Activated B cell treated with CpG ODN at 0.5 μM for 24 hours (primary cell): ENCODE measurements at regions not wholly inside any gene's neighbourhood (a gene's known extent, or its start where the extent isn't known, plus 50 kb on each side); places are given as distances from the start of the nearest gene placed in this dataset.

Experiments
- ATAC-seq: fragments of 200-7000 bp; cut with Tn5 transposase; one replicate; pipeline ENCODE4 v1.10.0; 2021; ENCODE audit warnings: low read depth, mild to moderate bottlenecking, moderate library complexity
- CTCF ChIA-PET: fragments of 350-600 bp; sonication (Branson Sonifier 250); formaldehyde crosslinking; loops from one replicate; lab custom pipeline; 2021; ENCODE audit warnings: antibody characterized with exemption; lab: Charles Lee
- POLR2A ChIA-PET: fragments of 350-600 bp; sonication (Branson Sonifier 250); formaldehyde crosslinking; loops from one replicate; lab custom pipeline; 2021; ENCODE audit warnings: antibody characterized with exemption; lab: Charles Lee
- DNase-seq: peaks from one replicate; pipeline ENCODE4 v3.0.0; 2022
- H3K27ac Mint-ChIP-seq: one replicate; pipeline ENCODE4 v1.8.0; 2020; ENCODE audit warnings: mixed read lengths
- H3K27me3 Mint-ChIP-seq: one replicate; pipeline ENCODE4 v1.8.0; 2021; ENCODE audit warnings: mixed read lengths
- H3K36me3 Mint-ChIP-seq: one replicate; pipeline ENCODE4 v1.8.0; 2021; ENCODE audit warnings: low read depth, mixed read lengths
- H3K4me1 Mint-ChIP-seq: one replicate; pipeline ENCODE4 v1.8.0; 2021; ENCODE audit warnings: mixed read lengths
- H3K4me3 Mint-ChIP-seq: one replicate; pipeline ENCODE4 v1.8.0; 2020; ENCODE audit warnings: mild to moderate bottlenecking, mixed read lengths
- H3K9me3 Mint-ChIP-seq: one replicate; pipeline ENCODE4 v1.8.0; 2020; ENCODE audit warnings: mixed read lengths
- CTCF ChIP-seq: fragments of 200-600 bp; IDR thresholded peaks from one replicate; pipeline ENCODE4 v1.8.0; 2022; ENCODE audit warnings: antibody characterized with exemption, mild to moderate bottlenecking
- intact Hi-C: fragments of 100-400 bp; cut with micrococcal nuclease; formaldehyde crosslinking; loops from one replicate; pipeline ENCODE4 v1.15.1; 2024

DNA sequence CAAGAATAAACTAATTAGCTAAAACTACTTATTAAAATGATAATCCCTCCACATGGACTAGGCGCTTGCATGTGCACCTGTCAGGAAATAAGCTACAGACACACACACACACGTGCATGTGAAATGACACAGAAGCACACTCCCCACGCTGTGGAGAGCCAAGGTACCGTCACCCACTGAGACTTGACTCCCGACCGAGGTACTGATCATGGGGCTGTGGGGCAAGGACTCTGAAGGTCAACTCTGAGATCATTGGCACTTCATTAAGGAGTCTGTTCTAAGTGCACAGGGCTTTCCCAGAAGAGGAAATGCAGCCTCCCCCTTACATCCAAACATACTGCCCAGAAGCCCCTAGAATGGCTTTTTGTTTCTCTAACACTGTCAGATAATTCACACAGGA lies 264.4 kb upstream of the WWC1 start:
- intact Hi-C loops = no loop called here
- ChIA-PET CTCF (no interaction called here), POLR2A (no interaction called here)
- Mint-ChIP-seq H3K27ac (no peak overlapping the region), H3K4me1 (no peaks in the 10 kb centered on the region), H3K27me3 (no peaks in the 10 kb centered on the region), H3K9me3 (no peaks in the 10 kb centered on the region), H3K4me3 (no peak overlapping the region), H3K36me3 (no peaks in the 10 kb centered on the region)
- no peak for ATAC-seq
- DNase-seq = no peak
- no peak for TF ChIP-seq CTCF

DNA sequence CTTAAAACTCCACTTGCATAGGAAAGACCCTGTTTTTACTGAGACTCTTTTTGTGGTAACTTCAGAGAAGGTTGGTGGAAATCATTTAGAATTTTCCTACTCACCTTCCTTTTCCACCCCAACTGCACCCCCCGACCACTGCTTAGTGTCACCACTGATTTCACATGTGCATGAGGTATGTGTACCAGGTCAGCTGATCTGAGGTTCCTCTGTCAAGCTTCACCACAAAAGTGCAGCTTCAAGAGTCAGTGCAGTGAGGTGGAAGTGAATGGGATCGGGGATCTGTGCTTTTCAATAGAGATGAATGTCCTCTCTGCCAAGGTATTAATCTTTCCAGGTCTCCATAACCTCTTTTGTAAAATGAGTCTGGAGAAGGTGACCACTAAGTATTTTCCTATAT lies 260.5 kb upstream of the WWC1 start:
- no peak overlapping the region for H3K4me3 Mint-ChIP-seq
- intact Hi-C loops = no loop called here
- ChIA-PET CTCF (no interaction called here), POLR2A (no interaction called here)
- H3K27me3 Mint-ChIP-seq = no peaks in the 10 kb centered on the region
- H3K4me1 Mint-ChIP-seq = no peaks in the 10 kb centered on the region
- no peak overlapping the region for H3K27ac Mint-ChIP-seq
- TF ChIP-seq CTCF = no peak
- no peak for ATAC-seq
- no peaks in the 10 kb centered on the region for H3K9me3 Mint-ChIP-seq
- no peak for DNase-seq
- H3K36me3 Mint-ChIP-seq = no peaks in the 10 kb centered on the region

- Mint-ChIP-seq H3K27ac (no peak overlapping the region), H3K4me1 (no peaks in the 10 kb centered on the region), H3K36me3 (no peaks in the 10 kb centered on the region), H3K9me3 (no peaks in the 10 kb centered on the region), H3K27me3 (no peaks in the 10 kb centered on the region), H3K4me3 (no peak overlapping the region)
- ChIA-PET CTCF (no interaction called here), POLR2A (no interaction called here)
- TF ChIP-seq CTCF = no peak
- DNase-seq (no peak), ATAC-seq (no peak)
- intact Hi-C loops = no loop called here
Measured at GRCh38 chr5:168031614-168032013, 259.8 kb upstream of the WWC1 start.

DNA sequence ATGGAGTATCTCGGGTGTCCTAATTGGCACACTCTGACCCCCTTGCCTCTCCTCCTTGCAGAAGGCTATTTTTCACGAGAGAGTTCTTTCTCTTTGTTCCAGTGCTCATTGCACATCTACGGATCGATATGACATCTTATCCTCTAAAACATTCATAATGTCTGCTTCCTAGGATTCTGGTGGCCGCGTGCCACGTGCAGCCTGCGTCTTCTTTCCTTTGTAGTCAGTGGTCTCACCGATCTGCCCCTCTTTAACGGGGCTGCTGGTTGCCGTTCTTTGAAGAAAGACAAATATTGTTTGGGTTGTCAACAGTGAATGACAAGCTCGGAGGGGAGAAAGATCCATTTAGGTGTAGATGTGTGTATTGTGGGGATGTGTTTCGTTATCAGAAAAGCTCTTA lies 252.4 kb upstream of the WWC1 start:
- Mint-ChIP-seq H3K4me1 (no peaks in the 10 kb centered on the region), H3K27me3 (no peaks in the 10 kb centered on the region), H3K4me3 (no peak overlapping the region), H3K36me3 (no peaks in the 10 kb centered on the region), H3K27ac (no peak overlapping the region), H3K9me3 (no peaks in the 10 kb centered on the region)
- ChIA-PET POLR2A (no interaction called here), CTCF (no interaction called here)
- ATAC-seq (no peak), DNase-seq (no peak)
- TF ChIP-seq CTCF = no peak
- intact Hi-C loops = no loop called here

DNA sequence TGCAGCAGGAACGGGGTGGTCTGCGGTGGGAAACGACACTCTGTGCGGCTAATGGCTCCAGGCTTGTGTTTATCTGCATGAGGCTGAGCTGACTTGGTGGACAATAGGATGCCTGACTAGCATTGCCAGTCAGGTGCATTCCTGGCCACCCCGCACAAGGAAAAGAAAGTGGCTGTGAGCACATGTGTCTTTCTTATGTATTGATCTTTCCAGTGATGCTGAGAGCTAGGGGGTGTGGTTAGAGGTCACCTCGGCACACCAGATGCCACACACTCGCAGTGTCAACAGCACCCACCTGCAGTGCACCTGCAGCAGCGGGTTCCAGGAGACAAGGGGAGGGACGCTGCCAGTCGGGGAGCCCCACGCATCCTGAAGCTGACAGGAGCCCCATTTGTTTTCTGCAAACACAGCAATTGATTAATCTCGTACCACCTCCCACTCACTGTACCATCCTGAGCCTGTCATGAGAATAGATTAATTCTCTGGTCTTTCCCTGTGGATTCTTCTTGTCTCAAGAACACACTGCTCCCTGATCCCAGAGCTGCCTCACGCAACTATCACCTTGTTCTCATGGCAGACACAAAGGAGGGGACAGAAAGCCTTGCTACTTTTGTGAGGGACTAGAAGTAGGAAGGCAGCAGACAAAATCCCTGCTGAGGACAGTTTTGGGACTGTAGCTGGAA lies 251.7 kb upstream of the WWC1 start:
- no peaks in the 10 kb centered on the region for H3K4me1 Mint-ChIP-seq
- no peak overlapping the region for H3K4me3 Mint-ChIP-seq
- no peaks in the 10 kb centered on the region for H3K36me3 Mint-ChIP-seq
- CTCF ChIA-PET = no interaction called here
- intact Hi-C loops = loop anchor here (10.0 kb wide), 1 partner anchor 315 kb away; no protein-coding TSS in a partner anchor
- no peak for ATAC-seq
- POLR2A ChIA-PET = no interaction called here
- no peak for DNase-seq
- no peak overlapping the region for H3K27ac Mint-ChIP-seq
- TF ChIP-seq CTCF = no peak
- H3K27me3 Mint-ChIP-seq = no peaks in the 10 kb centered on the region
- H3K9me3 Mint-ChIP-seq = no peaks in the 10 kb centered on the region
